Ascending aorta (tissue), 2 donors: ENCODE measurements at regions not wholly inside any gene's neighbourhood (a gene's known extent, or its start where the extent isn't known, plus 50 kb on each side); places are given as distances from the start of the nearest gene placed in this dataset.

Experiments used
- DNase-seq, 2 donors: peaks; one replicate each; pipeline ENCODE4 v3.0.0-alpha.2; 2019; ENCODE audit warnings: low spot score in 2 of 2
- H3K27ac ChIP-seq, 2 donors: fragments of 200-600 bp; sonication (generic); one replicate each; pipeline ENCODE4 v1.5.1; 2016 to 2017; ENCODE audit warnings: mild to moderate bottlenecking in 1 of 2
- H3K27me3 ChIP-seq: fragments of 200-600 bp; sonication (generic); one replicate; pipeline ENCODE4 v1.5.1; 2017
- H3K36me3 ChIP-seq, 2 donors: fragments of 200-600 bp; sonication (generic); one replicate each; pipeline ENCODE4 v1.5.1; 2016
- H3K4me1 ChIP-seq, 2 donors: fragments of 200-600 bp; sonication (generic); one replicate each; pipeline ENCODE4 v1.5.1; 2016 to 2017; ENCODE audit warnings: mild to moderate bottlenecking in 1 of 2
- H3K4me3 ChIP-seq, 2 donors: fragments of 200-600 bp; sonication (generic); one replicate each; pipeline ENCODE4 v1.5.1; 2016 to 2017; ENCODE audit warnings: mild to moderate bottlenecking in 1 of 2
- H3K9me3 ChIP-seq, 2 donors: fragments of 200-600 bp; sonication (generic); one replicate each; pipeline ENCODE4 v1.5.1; 2016
- intact Hi-C: fragments of 100-400 bp; cut with DNase I; formaldehyde crosslinking; loops from one replicate; pipeline ENCODE4 v1.15.1; 2023
- TF ChIP-seq, protein P1 (sequence below), 3 experiments: fragments of 200-600 bp in 2 of 3; fragments of 450-650 bp in 1 of 3; sonication (generic) in 2 of 3; IDR thresholded peaks; one replicate each; pipeline ENCODE4 v1.5.1; 2016 to 2019; ENCODE audit warnings: antibody characterized with exemption in 3 of 3, mild to moderate bottlenecking in 1 of 3, moderate library complexity in 1 of 3

DNA sequence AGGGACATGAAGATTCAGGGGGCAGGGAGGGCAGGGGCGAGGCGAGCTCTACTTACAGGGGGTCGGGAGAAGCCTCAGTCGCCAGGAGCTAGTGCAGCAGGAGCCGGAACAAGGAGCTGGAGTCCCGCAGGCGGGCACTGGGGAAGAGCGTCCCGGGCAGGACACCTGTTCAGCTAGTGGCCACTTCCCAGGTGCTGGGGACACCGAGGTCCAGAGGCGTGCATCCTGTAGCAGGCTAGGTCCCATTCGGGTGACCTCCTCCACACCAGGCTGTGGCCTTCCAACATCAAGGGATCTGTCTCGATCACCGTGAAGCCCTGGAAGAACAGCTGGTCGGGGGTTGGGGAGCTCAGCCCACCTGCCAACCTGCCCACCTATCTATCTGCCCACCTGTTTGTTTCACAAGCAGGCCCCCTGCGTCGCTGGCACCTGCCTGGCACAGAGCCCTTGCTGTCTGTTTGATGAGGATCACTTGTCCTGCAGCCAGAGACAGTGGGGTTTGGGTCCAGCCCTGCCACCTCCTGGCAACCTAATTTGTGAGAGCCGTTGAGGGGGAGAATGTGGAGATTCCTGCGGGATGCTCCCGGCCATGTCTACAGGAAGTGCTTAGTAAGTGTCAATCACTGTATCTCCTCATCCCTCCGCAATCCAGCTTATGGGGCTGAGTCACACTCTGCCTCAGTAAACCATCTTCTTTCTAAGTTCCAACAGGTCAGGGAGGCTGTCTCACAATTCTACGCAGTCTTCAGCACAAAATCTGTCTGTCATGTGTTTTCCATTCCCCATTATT, 940.9 kb downstream of the BRD1 start:
- intact Hi-C loops = no loop called here
- H3K36me3 ChIP-seq = no peaks in the 10 kb centered on the region
- peak in 1 of 2 donors; percentile 48 for DNase-seq
- H3K4me1 ChIP-seq = no peaks in the 10 kb centered on the region
- no peak overlapping the region for H3K4me3 ChIP-seq
- no peak overlapping the region for H3K27ac ChIP-seq
- peaks cover 0 to 3% of the 10 kb centered on the region in 2 donors for H3K9me3 ChIP-seq
- TF ChIP-seq, protein P1, sequence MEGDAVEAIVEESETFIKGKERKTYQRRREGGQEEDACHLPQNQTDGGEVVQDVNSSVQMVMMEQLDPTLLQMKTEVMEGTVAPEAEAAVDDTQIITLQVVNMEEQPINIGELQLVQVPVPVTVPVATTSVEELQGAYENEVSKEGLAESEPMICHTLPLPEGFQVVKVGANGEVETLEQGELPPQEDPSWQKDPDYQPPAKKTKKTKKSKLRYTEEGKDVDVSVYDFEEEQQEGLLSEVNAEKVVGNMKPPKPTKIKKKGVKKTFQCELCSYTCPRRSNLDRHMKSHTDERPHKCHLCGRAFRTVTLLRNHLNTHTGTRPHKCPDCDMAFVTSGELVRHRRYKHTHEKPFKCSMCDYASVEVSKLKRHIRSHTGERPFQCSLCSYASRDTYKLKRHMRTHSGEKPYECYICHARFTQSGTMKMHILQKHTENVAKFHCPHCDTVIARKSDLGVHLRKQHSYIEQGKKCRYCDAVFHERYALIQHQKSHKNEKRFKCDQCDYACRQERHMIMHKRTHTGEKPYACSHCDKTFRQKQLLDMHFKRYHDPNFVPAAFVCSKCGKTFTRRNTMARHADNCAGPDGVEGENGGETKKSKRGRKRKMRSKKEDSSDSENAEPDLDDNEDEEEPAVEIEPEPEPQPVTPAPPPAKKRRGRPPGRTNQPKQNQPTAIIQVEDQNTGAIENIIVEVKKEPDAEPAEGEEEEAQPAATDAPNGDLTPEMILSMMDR (IDR thresholded peaks at IDR 0.05) = no peak
- H3K27me3 ChIP-seq = no peaks in the 10 kb centered on the region

- H3K4me3 ChIP-seq = no peak overlapping the region
- no peaks in the 10 kb centered on the region for H3K9me3 ChIP-seq
- H3K36me3 ChIP-seq = no peaks in the 10 kb centered on the region
- no peak overlapping the region for H3K27ac ChIP-seq
- TF ChIP-seq, protein P1 (IDR thresholded peaks at IDR 0.05) = no peak
- DNase-seq = peak in 1 of 2 donors; percentile 44
- H3K4me1 ChIP-seq = no peaks in the 10 kb centered on the region
- H3K27me3 ChIP-seq = no peaks in the 10 kb centered on the region
- intact Hi-C loops = no loop called here
Measured at GRCh38 chr22:48885919-48886305, 941.8 kb downstream of the BRD1 start.

- H3K36me3 ChIP-seq = no peaks in the 10 kb centered on the region
- H3K9me3 ChIP-seq = no peaks in the 10 kb centered on the region
- no peaks in the 10 kb centered on the region for H3K27me3 ChIP-seq
- intact Hi-C loops = no loop called here
- H3K4me3 ChIP-seq = no peak overlapping the region
- TF ChIP-seq, protein P1 (IDR thresholded peaks at IDR 0.05) = no peak
- no peak overlapping the region for H3K27ac ChIP-seq
- no peaks in the 10 kb centered on the region for H3K4me1 ChIP-seq
- peak in 1 of 2 donors; percentile 40 for DNase-seq
Measured at GRCh38 chr22:48885271-48885918, 942.3 kb downstream of the BRD1 start.

DNA sequence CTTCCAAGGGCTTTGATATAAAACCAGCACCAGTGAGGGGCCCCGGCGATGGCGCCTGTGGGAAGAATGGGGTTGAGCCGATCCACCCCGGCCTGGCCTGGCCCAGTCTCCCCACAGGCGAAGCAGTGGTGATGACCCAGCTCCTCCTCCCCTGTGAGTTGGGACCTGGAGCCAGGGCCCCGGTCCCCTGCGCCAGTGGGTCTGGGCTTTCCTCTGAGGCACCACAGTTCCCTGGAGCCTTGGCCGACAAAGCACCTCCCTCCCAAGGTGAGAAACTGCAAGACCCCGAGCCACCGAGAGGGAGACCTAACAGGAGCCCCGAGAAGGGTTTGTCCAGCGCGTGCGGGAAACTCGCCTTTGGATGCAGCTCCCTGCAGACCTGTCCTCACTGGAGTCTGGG, 942.9 kb downstream of the BRD1 start:
- DNase-seq = peak in 1 of 2 donors; percentile 58
- no peak overlapping the region for H3K4me3 ChIP-seq
- TF ChIP-seq, protein P1 (IDR thresholded peaks at IDR 0.05) = no peak
- H3K4me1 ChIP-seq = no peaks in the 10 kb centered on the region
- no peak overlapping the region for H3K27ac ChIP-seq
- no peaks in the 10 kb centered on the region for H3K36me3 ChIP-seq
- no peaks in the 10 kb centered on the region for H3K9me3 ChIP-seq
- no peaks in the 10 kb centered on the region for H3K27me3 ChIP-seq
- intact Hi-C loops = no loop called here

- Histone ChIP-seq H3K27ac (no peak overlapping the region), H3K27me3 (no peaks in the 10 kb centered on the region), H3K4me1 (no peaks in the 10 kb centered on the region), H3K4me3 (no peak overlapping the region), H3K9me3 (no peaks in the 10 kb centered on the region), H3K36me3 (no peaks in the 10 kb centered on the region)
- peak in 1 of 2 donors; percentile 19 for DNase-seq
- TF ChIP-seq, protein P1 (IDR thresholded peaks at IDR 0.05) = no peak
- intact Hi-C loops = no loop called here
Measured at GRCh38 chr22:48884324-48884723, 943.3 kb downstream of the BRD1 start.
